ENCODE measurements at regions not wholly inside any gene's neighbourhood (a gene's known extent, or its start where the extent isn't known, plus 50 kb on each side); places are given as distances from the start of the nearest gene placed in this dataset.
"Not testable (repeated sequence)": the region's sequence is repeated elsewhere in the genome, so short reads cannot be mapped to it uniquely, and the experiment has no call there.

GRCh38 chr20:30484009-30484748 lies 773.3 kb upstream of the DEFB115 start:
- DNase-seq = no peak

GRCh38 chr20:30484749-30485070 lies 772.8 kb upstream of the DEFB115 start:
- DNase-seq = no peak

GRCh38 chr20:30485331-30486102 lies 771.9 kb upstream of the DEFB115 start:
- DNase-seq = no peak

- no peak for DNase-seq
Observed at GRCh38 chr20:30486103-30486478, 771.4 kb upstream of the DEFB115 start.

GRCh38 chr20:30487461-30487860 lies 770.0 kb upstream of the DEFB115 start:
- DNase-seq = not testable (repeated sequence)

- no peak for DNase-seq
Observed at GRCh38 chr20:30487947-30488926, 769.2 kb upstream of the DEFB115 start.

GRCh38 chr20:30488941-30489613 lies 768.4 kb upstream of the DEFB115 start:
- no peak for DNase-seq

- no peak for DNase-seq
Observed at GRCh38 chr20:30489614-30490003, 767.9 kb upstream of the DEFB115 start.

GRCh38 chr20:30491016-30491415 lies 766.4 kb upstream of the DEFB115 start:
- DNase-seq = no peak

GRCh38 chr20:30496656-30497055 lies 760.8 kb upstream of the DEFB115 start:
- DNase-seq = not testable (repeated sequence)

- DNase-seq = not testable (repeated sequence)
Observed at GRCh38 chr20:30497191-30497590, 760.3 kb upstream of the DEFB115 start.

GRCh38 chr20:30499123-30499522 lies 758.3 kb upstream of the DEFB115 start:
- DNase-seq = no peak

- not testable (repeated sequence) for DNase-seq
Observed at GRCh38 chr20:30499716-30500446, 757.6 kb upstream of the DEFB115 start.

- not testable (repeated sequence) for DNase-seq
Observed at GRCh38 chr20:30500447-30500820, 757.0 kb upstream of the DEFB115 start.

GRCh38 chr20:30500829-30501440 lies 756.5 kb upstream of the DEFB115 start:
- no peak for DNase-seq

GRCh38 chr20:30502670-30503069 lies 754.8 kb upstream of the DEFB115 start:
- DNase-seq = no peak

GRCh38 chr20:30503204-30503603 lies 754.3 kb upstream of the DEFB115 start:
- DNase-seq = not testable (repeated sequence)

- DNase-seq = no peak
Observed at GRCh38 chr20:30503992-30504570, 753.4 kb upstream of the DEFB115 start.

GRCh38 chr20:30505566-30505965 lies 751.9 kb upstream of the DEFB115 start:
- DNase-seq = no peak

GRCh38 chr20:30506100-30506499 lies 751.4 kb upstream of the DEFB115 start:
- no peak for DNase-seq

GRCh38 chr20:30508382-30508781 lies 749.1 kb upstream of the DEFB115 start:
- DNase-seq = not testable (repeated sequence)

Data from T-helper 1 cell (primary cell).